Hematopoietic multipotent progenitor cell treated with erythropoietin and hydrocortisone succinate and interleukin-3 and kit ligand, for 15 days (in vitro differentiated cells): ENCODE measurements at regions not wholly inside any gene's neighbourhood (a gene's known extent, or its start where the extent isn't known, plus 50 kb on each side); places are given as distances from the start of the nearest gene placed in this dataset.
"Not testable (repeated sequence)": the region's sequence is repeated elsewhere in the genome, so short reads cannot be mapped to it uniquely, and the experiment has no call there.

Experiments used
- DNase-seq: peaks from one replicate; pipeline ENCODE4 v3.0.0-alpha.2; 2015; ENCODE audit warnings: low spot score

- DNase-seq, result no peak
Measured at GRCh38 chr10:60615541-60615940, 162.7 kb upstream of the CDK1 start.

- no peak for DNase-seq
Measured at GRCh38 chr10:60614363-60614762, 163.9 kb upstream of the CDK1 start.

- no peak for DNase-seq
Measured at GRCh38 chr10:60613434-60613833, 164.8 kb upstream of the CDK1 start.

- no peak for DNase-seq
Measured at GRCh38 chr10:60611291-60611747, 167.0 kb upstream of the CDK1 start.

- DNase-seq, result no peak
Measured at GRCh38 chr10:60607372-60607771, 170.9 kb upstream of the CDK1 start.

GRCh38 chr10:60606343-60607080 is 171.8 kb upstream of the CDK1 start:
- no peak for DNase-seq

- no peak for DNase-seq
Measured at GRCh38 chr10:60605476-60605875, 172.8 kb upstream of the CDK1 start.

GRCh38 chr10:60604342-60604741 is 173.9 kb upstream of the CDK1 start:
- DNase-seq, result no peak

- DNase-seq, result no peak
Measured at GRCh38 chr10:60597513-60597912, 180.8 kb upstream of the CDK1 start.

- DNase-seq, result no peak
Measured at GRCh38 chr10:60595852-60596251, 182.4 kb upstream of the CDK1 start.

GRCh38 chr10:60594476-60595051 is 183.7 kb upstream of the CDK1 start:
- no peak for DNase-seq

- no peak for DNase-seq
Measured at GRCh38 chr10:60591119-60591518, 187.2 kb upstream of the CDK1 start.

GRCh38 chr10:60589376-60589775 is 188.9 kb upstream of the CDK1 start:
- no peak for DNase-seq

GRCh38 chr10:60581782-60582181 is 192.1 kb upstream of the ANK3 start:
- DNase-seq, result not testable (repeated sequence)

GRCh38 chr10:60578217-60578616 is 188.5 kb upstream of the ANK3 start:
- no peak for DNase-seq

- DNase-seq, result no peak
Measured at GRCh38 chr10:60576130-60577069, 186.7 kb upstream of the ANK3 start.

- no peak for DNase-seq
Measured at GRCh38 chr10:60575105-60575504, 185.4 kb upstream of the ANK3 start.

- DNase-seq, result no peak
Measured at GRCh38 chr10:60574388-60574787, 184.7 kb upstream of the ANK3 start.

GRCh38 chr10:60573336-60573735 is 183.7 kb upstream of the ANK3 start:
- no peak for DNase-seq

- DNase-seq, result no peak
Measured at GRCh38 chr10:60572511-60573194, 183.0 kb upstream of the ANK3 start.

- no peak for DNase-seq
Measured at GRCh38 chr10:60570896-60571295, 181.2 kb upstream of the ANK3 start.

- DNase-seq, result no peak
Measured at GRCh38 chr10:60570272-60570865, 180.7 kb upstream of the ANK3 start.
